Peyer's patch (tissue), 4 donors: ENCODE measurements at regions not wholly inside any gene's neighbourhood (a gene's known extent, or its start where the extent isn't known, plus 50 kb on each side); places are given as distances from the start of the nearest gene placed in this dataset.

ENCODE experiments used
- DNase-seq, 3 donors: peaks; one replicate each; pipeline ENCODE4 v3.0.0-alpha.2; 2017 to 2019
- H3K27ac ChIP-seq, 4 donors: fragments of 200-600 bp; sonication (generic); one replicate each; pipeline ENCODE4 v1.5.1; 2016 to 2019
- H3K27me3 ChIP-seq, 2 donors: fragments of 200-600 bp; sonication (generic); one replicate each; pipeline ENCODE4 v1.5.1; 2019
- H3K36me3 ChIP-seq, 3 donors: fragments of 200-600 bp; sonication (generic); one replicate each; pipeline ENCODE4 v1.5.1; 2016 to 2019
- H3K4me1 ChIP-seq, 4 donors: fragments of 200-600 bp; sonication (generic); one replicate each; pipeline ENCODE4 v1.5.1; 2016 to 2019
- H3K4me3 ChIP-seq, 4 donors: fragments of 200-600 bp; sonication (generic); 1 replicate in 3 of 4; 2 replicates in 1 of 4; pipeline ENCODE4 v1.5.1; 2016 to 2019; ENCODE audit warnings: mild to moderate bottlenecking in 1 of 4
- H3K9me3 ChIP-seq, 4 donors: fragments of 200-600 bp; sonication (generic); one replicate each; pipeline ENCODE4 v1.5.1; 2016 to 2019; ENCODE audit warnings: mild to moderate bottlenecking in 1 of 4
- CTCF ChIP-seq, 6 experiments: fragments of 450-650 bp in 4 of 6; fragments of 200-600 bp in 2 of 6; sonication (generic) in 1 of 6; IDR thresholded peaks; one replicate each; pipeline ENCODE4 v1.5.1; 2017 to 2019; ENCODE audit warnings: antibody characterized with exemption in 6 of 6, mild to moderate bottlenecking in 3 of 6, moderate library complexity in 1 of 6
- POLR2A ChIP-seq, 2 donors: fragments of 450-650 bp; IDR thresholded peaks; one replicate each; pipeline ENCODE4 v1.5.1; 2017; ENCODE audit warnings: antibody characterized with exemption in 2 of 2, mild to moderate bottlenecking in 2 of 2, moderate library complexity in 2 of 2

- no peak overlapping the region for H3K27ac ChIP-seq
- no peaks in the 10 kb centered on the region for H3K4me1 ChIP-seq
- no peaks in the 10 kb centered on the region for H3K27me3 ChIP-seq
- H3K36me3 ChIP-seq, result no peaks in the 10 kb centered on the region
- H3K4me3 ChIP-seq, result no peak overlapping the region
- TF ChIP-seq CTCF (IDR thresholded peaks at IDR 0.05) (no peak), POLR2A (IDR thresholded peaks at IDR 0.05) (no peak)
- DNase-seq, result no peak
- H3K9me3 ChIP-seq, result no peaks in the 10 kb centered on the region
Observed at GRCh38 chr2:22521620-22522019, 863.4 kb upstream of the KLHL29 start.

- Histone ChIP-seq H3K27ac (no peak overlapping the region), H3K4me1 (no peaks in the 10 kb centered on the region), H3K36me3 (no peaks in the 10 kb centered on the region), H3K4me3 (no peak overlapping the region), H3K9me3 (no peaks in the 10 kb centered on the region), H3K27me3 (no peaks in the 10 kb centered on the region)
- TF ChIP-seq POLR2A (IDR thresholded peaks at IDR 0.05), result no peak
- no peak for TF ChIP-seq CTCF (IDR thresholded peaks at IDR 0.05)
- no peak for DNase-seq
Observed at GRCh38 chr2:22525681-22526080, 859.3 kb upstream of the KLHL29 start.

- H3K27ac ChIP-seq, result no peak overlapping the region
- no peak overlapping the region for H3K4me3 ChIP-seq
- no peak for TF ChIP-seq CTCF (IDR thresholded peaks at IDR 0.05)
- TF ChIP-seq POLR2A (IDR thresholded peaks at IDR 0.05), result no peak
- no peak for DNase-seq
- no peaks in the 10 kb centered on the region for H3K36me3 ChIP-seq
- H3K27me3 ChIP-seq, result no peaks in the 10 kb centered on the region
- no peaks in the 10 kb centered on the region for H3K4me1 ChIP-seq
- H3K9me3 ChIP-seq, result no peaks in the 10 kb centered on the region
Observed at GRCh38 chr2:22530131-22530530, 854.8 kb upstream of the KLHL29 start.

- no peaks in the 10 kb centered on the region for H3K36me3 ChIP-seq
- no peak for DNase-seq
- no peaks in the 10 kb centered on the region for H3K4me1 ChIP-seq
- H3K27ac ChIP-seq, result no peak overlapping the region
- no peaks in the 10 kb centered on the region for H3K9me3 ChIP-seq
- H3K27me3 ChIP-seq, result no peaks in the 10 kb centered on the region
- no peak for TF ChIP-seq CTCF (IDR thresholded peaks at IDR 0.05)
- no peak for TF ChIP-seq POLR2A (IDR thresholded peaks at IDR 0.05)
- no peak overlapping the region for H3K4me3 ChIP-seq
Observed at GRCh38 chr2:22536133-22536532, 848.8 kb upstream of the KLHL29 start.

- Histone ChIP-seq H3K27me3 (no peaks in the 10 kb centered on the region), H3K4me1 (no peaks in the 10 kb centered on the region), H3K4me3 (no peak overlapping the region), H3K36me3 (no peaks in the 10 kb centered on the region), H3K9me3 (no peaks in the 10 kb centered on the region), H3K27ac (no peak overlapping the region)
- TF ChIP-seq POLR2A (IDR thresholded peaks at IDR 0.05), result no peak
- TF ChIP-seq CTCF (IDR thresholded peaks at IDR 0.05), result no peak
- DNase-seq, result no peak
Observed at GRCh38 chr2:22554453-22554852, 830.5 kb upstream of the KLHL29 start.

- H3K36me3 ChIP-seq, result no peaks in the 10 kb centered on the region
- no peaks in the 10 kb centered on the region for H3K4me1 ChIP-seq
- no peaks in the 10 kb centered on the region for H3K27me3 ChIP-seq
- no peak for DNase-seq
- H3K9me3 ChIP-seq, result no peaks in the 10 kb centered on the region
- TF ChIP-seq POLR2A (IDR thresholded peaks at IDR 0.05), result no peak
- TF ChIP-seq CTCF (IDR thresholded peaks at IDR 0.05), result no peak
- no peak overlapping the region for H3K27ac ChIP-seq
- no peak overlapping the region for H3K4me3 ChIP-seq
Observed at GRCh38 chr2:22557406-22557805, 827.6 kb upstream of the KLHL29 start.
